CD14-positive monocyte (primary cell): ENCODE measurements at regions not wholly inside any gene's neighbourhood (a gene's known extent, or its start where the extent isn't known, plus 50 kb on each side); places are given as distances from the start of the nearest gene placed in this dataset.

ENCODE experiments used
- DNase-seq, 3 donors: peaks; one replicate each; pipeline ENCODE4 v3.0.0-alpha.2; 2011 to 2022
- H2AFZ ChIP-seq: 2 replicates; pipeline ENCODE4 v1.6.0; 2012; ENCODE audit warnings: mild to moderate bottlenecking, low read depth, low read length, inconsistent platforms; ENCODE audit not compliant: insufficient read depth, poor library complexity, severe bottlenecking
- H3K27ac ChIP-seq, 2 donors: 1 replicate in 1 of 2; 2 replicates in 1 of 2; pipeline ENCODE4 v1.5.1; 2012 to 2013; ENCODE audit warnings: low read length in 2 of 2, control low read depth in 1 of 2, inconsistent platforms in 1 of 2, low read depth in 1 of 2, mild to moderate bottlenecking in 1 of 2
- H3K27me3 ChIP-seq, 2 donors: one replicate each; pipeline versions ENCODE4 v1.6.0 to v1.6.1; 2011 to 2013; ENCODE audit warnings: low read length in 2 of 2; ENCODE audit not compliant: control insufficient read depth in 2 of 2, insufficient read depth in 2 of 2
- H3K36me3 ChIP-seq, 2 donors: replicated peaks in 1 of 2; 1 replicate in 1 of 2; 2 replicates in 1 of 2; pipeline versions ENCODE4 v1.5.1 to v1.6.1; 2012 to 2013; ENCODE audit warnings: low read length in 2 of 2, control low read depth in 1 of 2, inconsistent platforms in 1 of 2, mild to moderate bottlenecking in 1 of 2; ENCODE audit not compliant: insufficient read depth in 2 of 2, control insufficient read depth in 1 of 2
- H3K4me1 ChIP-seq, 2 donors: 1 replicate in 1 of 2; 2 replicates in 1 of 2; pipeline versions ENCODE4 v1.5.1 to v1.6.1; 2012 to 2013; ENCODE audit warnings: low read length in 2 of 2, control low read depth in 1 of 2, inconsistent platforms in 1 of 2, mild to moderate bottlenecking in 1 of 2, moderate library complexity in 1 of 2; ENCODE audit not compliant: insufficient read depth in 2 of 2, control insufficient read depth in 1 of 2
- H3K4me2 ChIP-seq: replicated peaks from 2 replicates; pipeline ENCODE3; 2012; ENCODE audit warnings: low read length, moderate library complexity, mild to moderate bottlenecking; ENCODE audit not compliant: poor library complexity, severe bottlenecking; ENCODE audit errors: extremely low read depth
- H3K4me3 ChIP-seq, 3 experiments: fragments of 200-600 bp in 1 of 3; sonication (generic) in 1 of 3; replicated peaks in 1 of 3; 1 replicate in 2 of 3; 2 replicates in 1 of 3; pipeline ENCODE4 v1.5.1; 2011 to 2013; ENCODE audit warnings: low read length in 3 of 3, mild to moderate bottlenecking in 3 of 3, control low read depth in 2 of 3, low read depth in 2 of 3, inconsistent platforms in 1 of 3, moderate library complexity in 1 of 3
- H3K79me2 ChIP-seq: 2 replicates; pipeline ENCODE4 v1.6.0; 2012; ENCODE audit warnings: mild to moderate bottlenecking, control low read depth, inconsistent platforms, low read length, moderate library complexity; ENCODE audit not compliant: insufficient read depth
- H3K9ac ChIP-seq: 2 replicates; pipeline ENCODE4 v1.6.0; 2017; ENCODE audit warnings: low read length, mild to moderate bottlenecking; ENCODE audit not compliant: insufficient read depth, poor library complexity, severe bottlenecking
- H3K9me3 ChIP-seq, 2 donors: replicated peaks in 1 of 2; 1 replicate in 1 of 2; 2 replicates in 1 of 2; pipeline versions ENCODE4 v1.5.1 to v1.6.1; 2012 to 2013; ENCODE audit warnings: low read length in 2 of 2, control low read depth in 1 of 2; ENCODE audit not compliant: control insufficient read depth in 1 of 2, insufficient read depth in 1 of 2
- H4K20me1 ChIP-seq: 2 replicates; pipeline ENCODE4 v1.6.0; 2012; ENCODE audit warnings: mild to moderate bottlenecking, low read length, control low read depth, moderate library complexity; ENCODE audit not compliant: insufficient read depth
- H3K27ac Mint-ChIP-seq, 7 donors: one replicate each; pipeline ENCODE4 v1.8.0; 2020; ENCODE audit warnings: mild to moderate bottlenecking in 7 of 7, mixed read lengths in 7 of 7, moderate library complexity in 6 of 7, inconsistent platforms in 2 of 7
- H3K27me3 Mint-ChIP-seq, 3 donors: one replicate each; pipeline ENCODE4 v1.8.0; 2021 to 2022; ENCODE audit warnings: low read depth in 3 of 3, mild to moderate bottlenecking in 3 of 3, mixed read lengths in 3 of 3, moderate library complexity in 3 of 3, inconsistent platforms in 1 of 3
- H3K36me3 Mint-ChIP-seq, 2 donors: one replicate each; pipeline ENCODE4 v1.8.0; 2020; ENCODE audit warnings: mixed read lengths in 2 of 2, inconsistent platforms in 1 of 2, mild to moderate bottlenecking in 1 of 2
- H3K4me1 Mint-ChIP-seq: one replicate; pipeline ENCODE4 v1.8.0; 2020; ENCODE audit warnings: mild to moderate bottlenecking, mixed read lengths
- H3K4me3 Mint-ChIP-seq, 2 donors: one replicate each; pipeline ENCODE4 v1.8.0; 2020; ENCODE audit warnings: mild to moderate bottlenecking in 2 of 2, mixed read lengths in 2 of 2, moderate library complexity in 1 of 2
- H3K9me3 Mint-ChIP-seq, 7 donors: one replicate each; pipeline ENCODE4 v1.8.0; 2020 to 2022; ENCODE audit warnings: mixed read lengths in 7 of 7, mild to moderate bottlenecking in 6 of 7, moderate library complexity in 6 of 7, inconsistent platforms in 2 of 7
- WGBS: methylation state at CpG from one replicate; pipeline ENCODE4 v1.1.5; 2013; ENCODE audit warnings: missing lambda C conversion rate; ENCODE audit not compliant: insufficient coverage; 5-methylcytosine and 5-hydroxymethylcytosine counted together
- intact Hi-C, 2 donors: fragments of 100-400 bp; cut with micrococcal nuclease; formaldehyde crosslinking; loops; one replicate each; pipeline versions ENCODE4 v1.15.0 to v1.15.1; 2023
- TF ChIP-seq, protein P1 (sequence below): fragments of 200-600 bp; IDR thresholded peaks from one replicate; pipeline ENCODE4 v1.8.0; 2022; ENCODE audit warnings: antibody characterized with exemption, mild to moderate bottlenecking

DNA sequence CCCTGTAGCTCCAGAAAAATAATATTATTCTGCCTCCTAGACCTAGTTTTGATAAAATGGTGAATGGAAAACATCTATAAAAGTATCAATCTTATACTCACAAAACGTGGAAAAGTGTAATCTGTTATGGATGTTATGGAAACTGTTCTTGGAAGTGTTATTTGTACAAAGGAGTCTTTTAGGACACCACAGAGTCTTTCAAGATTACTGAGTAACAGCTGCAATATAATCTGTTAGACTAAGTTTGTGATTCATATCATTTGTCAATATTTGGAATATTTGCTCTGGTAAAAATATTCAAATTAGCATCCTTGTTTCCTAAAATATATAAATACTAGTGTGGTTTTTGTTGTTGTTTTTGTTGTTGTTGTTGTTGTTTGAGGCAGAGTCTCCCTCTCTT is 87.9 kb downstream of the RAD51AP2 start:
- H3K9me3 Mint-ChIP-seq, result peaks cover 0 to 4% (median 0%) of the 10 kb centered on the region in 7 donors
- Histone ChIP-seq H3K36me3 (no peaks in the 10 kb centered on the region), H3K9me3 (no peaks in the 10 kb centered on the region), H3K79me2 (no peaks in the 10 kb centered on the region), H3K9ac (no peak overlapping the region), H3K4me1 (no peaks in the 10 kb centered on the region), H3K4me3 (no peak overlapping the region), H3K27me3 (no peaks in the 10 kb centered on the region), H4K20me1 (no peaks in the 10 kb centered on the region), H2AFZ (no peak overlapping the region), H3K27ac (no peak overlapping the region), H3K4me2 (no peak overlapping the region)
- peaks cover 0 to 2% (median 0%) of the 10 kb centered on the region in 3 donors for H3K27me3 Mint-ChIP-seq
- no peaks in the 10 kb centered on the region for H3K36me3 Mint-ChIP-seq
- WGBS, result no CpG with 5 or more reads among the region's 1 CpG
- no peak overlapping the region for H3K27ac Mint-ChIP-seq
- no peak for DNase-seq
- TF ChIP-seq, protein P1, sequence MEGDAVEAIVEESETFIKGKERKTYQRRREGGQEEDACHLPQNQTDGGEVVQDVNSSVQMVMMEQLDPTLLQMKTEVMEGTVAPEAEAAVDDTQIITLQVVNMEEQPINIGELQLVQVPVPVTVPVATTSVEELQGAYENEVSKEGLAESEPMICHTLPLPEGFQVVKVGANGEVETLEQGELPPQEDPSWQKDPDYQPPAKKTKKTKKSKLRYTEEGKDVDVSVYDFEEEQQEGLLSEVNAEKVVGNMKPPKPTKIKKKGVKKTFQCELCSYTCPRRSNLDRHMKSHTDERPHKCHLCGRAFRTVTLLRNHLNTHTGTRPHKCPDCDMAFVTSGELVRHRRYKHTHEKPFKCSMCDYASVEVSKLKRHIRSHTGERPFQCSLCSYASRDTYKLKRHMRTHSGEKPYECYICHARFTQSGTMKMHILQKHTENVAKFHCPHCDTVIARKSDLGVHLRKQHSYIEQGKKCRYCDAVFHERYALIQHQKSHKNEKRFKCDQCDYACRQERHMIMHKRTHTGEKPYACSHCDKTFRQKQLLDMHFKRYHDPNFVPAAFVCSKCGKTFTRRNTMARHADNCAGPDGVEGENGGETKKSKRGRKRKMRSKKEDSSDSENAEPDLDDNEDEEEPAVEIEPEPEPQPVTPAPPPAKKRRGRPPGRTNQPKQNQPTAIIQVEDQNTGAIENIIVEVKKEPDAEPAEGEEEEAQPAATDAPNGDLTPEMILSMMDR, result no peak
- H3K4me1 Mint-ChIP-seq, result no peaks in the 10 kb centered on the region
- intact Hi-C loops, result no loop called here
- H3K4me3 Mint-ChIP-seq, result no peak overlapping the region

DNA sequence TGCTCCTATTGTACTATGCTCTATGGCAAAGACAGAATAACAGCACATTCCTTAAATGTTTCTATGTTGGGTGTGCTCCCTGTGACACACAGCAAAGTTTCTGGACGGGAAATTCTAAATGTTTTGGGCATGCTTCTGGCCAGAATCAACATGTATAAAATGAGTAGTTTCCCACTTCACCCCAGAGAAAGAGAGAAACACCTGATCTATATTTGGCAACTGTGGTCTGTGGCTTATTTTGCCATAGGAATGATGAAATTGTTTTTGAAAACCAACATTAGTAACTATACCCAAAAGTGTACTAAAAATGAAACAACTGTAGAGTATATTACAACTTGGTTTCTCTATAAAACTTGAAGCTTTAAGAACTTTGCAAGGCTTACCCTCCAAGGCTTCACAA is 89.1 kb downstream of the RAD51AP2 start:
- H3K9ac ChIP-seq, result no peak overlapping the region
- H3K27me3 Mint-ChIP-seq, result peaks cover 0 to 2% (median 0%) of the 10 kb centered on the region in 3 donors
- H3K36me3 Mint-ChIP-seq, result no peaks in the 10 kb centered on the region
- H3K9me3 Mint-ChIP-seq, result peaks cover 0 to 4% (median 0%) of the 10 kb centered on the region in 7 donors
- H3K27ac ChIP-seq, result no peak overlapping the region
- no peak overlapping the region for H3K4me3 ChIP-seq
- TF ChIP-seq, protein P1, result no peak
- intact Hi-C loops, result no loop called here
- no CpG with 5 or more reads among the region's 1 CpG for WGBS
- H3K27ac Mint-ChIP-seq, result no peak overlapping the region
- H3K4me3 Mint-ChIP-seq, result no peak overlapping the region
- no peaks in the 10 kb centered on the region for H3K4me1 ChIP-seq
- H3K9me3 ChIP-seq, result no peaks in the 10 kb centered on the region
- H3K36me3 ChIP-seq, result no peaks in the 10 kb centered on the region
- no peaks in the 10 kb centered on the region for H3K27me3 ChIP-seq
- no peaks in the 10 kb centered on the region for H3K4me1 Mint-ChIP-seq
- H3K79me2 ChIP-seq, result no peaks in the 10 kb centered on the region
- no peak overlapping the region for H3K4me2 ChIP-seq
- H2AFZ ChIP-seq, result no peak overlapping the region
- H4K20me1 ChIP-seq, result no peaks in the 10 kb centered on the region
- no peak for DNase-seq
